RWPE1 (cell line): ENCODE measurements at regions not wholly inside any gene's neighbourhood (a gene's known extent, or its start where the extent isn't known, plus 50 kb on each side); places are given as distances from the start of the nearest gene placed in this dataset.

Experiments used
- CTCF ChIA-PET: fragments of 350-600 bp; sonication (Branson Sonifier 250); formaldehyde crosslinking; extraction: SDS; loops from one replicate; lab custom pipeline; 2021; lab: Yijun Ruan, JAX
- POLR2A ChIA-PET: fragments of 400-600 bp; formaldehyde crosslinking; extraction: SDS; loops from one replicate; lab custom pipeline; 2020; ENCODE audit warnings: antibody characterized with exemption; ENCODE audit not compliant: low non-redundant PET; lab: Yijun Ruan, JAX
- DNase-seq: peaks from one replicate; pipeline ENCODE4 v3.0.0; 2012; ENCODE audit warnings: low spot score
- H3K27ac ChIP-seq: fragments of 450-650 bp; 2 replicates; pipeline ENCODE4 v1.5.1; 2017
- CTCF ChIP-seq: fragments of 450-650 bp; conservative IDR thresholded peaks from 2 replicates; pipeline ENCODE4 v1.5.1; 2017; ENCODE audit warnings: low read depth, mild to moderate bottlenecking

GRCh38 chr15:69887009-69887408 lies 210.7 kb downstream of the TLE3 start:
- ChIA-PET POLR2A (no interaction called here), CTCF (interaction anchor here (0.5 to 0.6 kb wide), 2 partner anchors 24 to 171 kb away, joined by 3 read pairs; no protein-coding TSS in a partner anchor)
- no peak overlapping the region for H3K27ac ChIP-seq
- no peak for DNase-seq
- no peak for TF ChIP-seq CTCF

GRCh38 chr15:69887553-69887952 lies 210.2 kb downstream of the TLE3 start:
- no peak for DNase-seq
- no peak for TF ChIP-seq CTCF
- ChIA-PET POLR2A (no interaction called here), CTCF (no interaction called here)
- no peak overlapping the region for H3K27ac ChIP-seq

- CTCF ChIA-PET, result no interaction called here
- no peak for TF ChIP-seq CTCF
- POLR2A ChIA-PET, result no interaction called here
- H3K27ac ChIP-seq, result no peak overlapping the region
- DNase-seq, result no peak
Observed at GRCh38 chr15:69888406-69888805, 209.3 kb downstream of the TLE3 start.

- no peak for TF ChIP-seq CTCF
Observed at GRCh38 chr15:69891070-69891536, 206.6 kb downstream of the TLE3 start.

GRCh38 chr15:69891606-69892005 lies 206.1 kb downstream of the TLE3 start:
- CTCF ChIA-PET, result no interaction called here
- H3K27ac ChIP-seq, result no peak overlapping the region
- POLR2A ChIA-PET, result no interaction called here
- TF ChIP-seq CTCF, result no peak
- no peak for DNase-seq

More at GRCh38 chr15:69891070-69891536, 206.6 kb downstream of the TLE3 start:
- CTCF ChIA-PET, result no interaction called here
- no peak for DNase-seq
- POLR2A ChIA-PET, result no interaction called here
- H3K27ac ChIP-seq, result no peak overlapping the region

- ChIA-PET CTCF (interaction anchor here (0.7 kb wide), 1 partner anchor 123 kb away, joined by 3 read pairs; no protein-coding TSS in a partner anchor), POLR2A (no interaction called here)
- no peak overlapping the region for H3K27ac ChIP-seq
- TF ChIP-seq CTCF, result no peak
- no peak for DNase-seq
Observed at GRCh38 chr15:69892351-69892750, 205.4 kb downstream of the TLE3 start.
